ENCODE measurements at regions not wholly inside any gene's neighbourhood (a gene's known extent, or its start where the extent isn't known, plus 50 kb on each side); places are given as distances from the start of the nearest gene placed in this dataset.

GRCh38 chr9:89729954-89730530, 125.2 kb downstream of the GADD45G start:
- no peaks in the 10 kb centered on the region; a peak in 1 of 4 replicates for H3K4me1 ChIP-seq (ENCODE audit: control insufficient read depth in 1 of 2, insufficient read depth in 2 of 2, low read depth in 1 of 2, low read length in 1 of 2)
- no peak for TF ChIP-seq MEF2A (IDR thresholded peaks at IDR 0.05; ENCODE audit: borderline replicate concordance, low read depth)
- no peaks in the 10 kb centered on the region for H3K27me3 ChIP-seq (ENCODE audit: insufficient read depth)
- POLR2A ChIA-PET = no interaction called here
- no peak overlapping the region for H3K27ac ChIP-seq (ENCODE audit: low read depth in 2 of 2, low read length in 1 of 2)
- H3K4me3 ChIP-seq (ENCODE audit: low read depth in 2 of 2, low read length in 1 of 2) = no peak overlapping the region
- H3K4me2 ChIP-seq = no peak overlapping the region
- no peaks in the 10 kb centered on the region for H3F3A ChIP-seq (replicated peaks; ENCODE audit: insufficient read depth)
- H3K79me2 ChIP-seq (ENCODE audit: insufficient read depth) = no peaks in the 10 kb centered on the region
- H3K9me3 ChIP-seq = no peaks in the 10 kb centered on the region
- no peak overlapping the region for H3K9ac ChIP-seq
- WGBS (ENCODE audit: low lambda C conversion rate) = 35% methylated on average over 5 of the region's 5 CpGs
- H3K9me2 ChIP-seq = no peaks in the 10 kb centered on the region
- H3K36me3 ChIP-seq (replicated peaks in 1 of 2; ENCODE audit: control insufficient read depth in 1 of 2, insufficient read depth in 2 of 2, low read length in 1 of 2) = no peaks in the 10 kb centered on the region
- CTCF ChIA-PET = interaction anchor here (1.1 kb wide), 1 partner anchor 127 kb away, joined by 3 read pairs; no protein-coding TSS in a partner anchor
- no peak for DNase-seq
- no peaks in the 10 kb centered on the region for H4K20me1 ChIP-seq (ENCODE audit: insufficient read depth)
- H2AFZ ChIP-seq (ENCODE audit: low read depth) = no peak overlapping the region

GRCh38 chr9:89730715-89731114, 125.9 kb downstream of the GADD45G start:
- CTCF ChIA-PET = interaction anchor here (1.0 kb wide), 1 partner anchor 126 kb away, joined by 3 read pairs; the partner anchor contains the start of gene GADD45G
- Histone ChIP-seq H3K27ac (ENCODE audit: low read depth in 2 of 2, low read length in 1 of 2) (no peak overlapping the region), H3K4me3 (ENCODE audit: low read depth in 2 of 2, low read length in 1 of 2) (no peak overlapping the region), H3K79me2 (ENCODE audit: insufficient read depth) (no peaks in the 10 kb centered on the region), H3K9me3 (no peaks in the 10 kb centered on the region), H3K36me3 (replicated peaks in 1 of 2; ENCODE audit: control insufficient read depth in 1 of 2, insufficient read depth in 2 of 2, low read length in 1 of 2) (no peaks in the 10 kb centered on the region), H3K9me2 (no peaks in the 10 kb centered on the region), H3K4me2 (no peak overlapping the region), H3K9ac (no peak overlapping the region), H3K4me1 (ENCODE audit: control insufficient read depth in 1 of 2, insufficient read depth in 2 of 2, low read depth in 1 of 2, low read length in 1 of 2) (no peaks in the 10 kb centered on the region; a peak in 1 of 4 replicates), H2AFZ (ENCODE audit: low read depth) (no peak overlapping the region), H3F3A (replicated peaks; ENCODE audit: insufficient read depth) (no peaks in the 10 kb centered on the region), H3K27me3 (ENCODE audit: insufficient read depth) (no peaks in the 10 kb centered on the region), H4K20me1 (ENCODE audit: insufficient read depth) (no peaks in the 10 kb centered on the region)
- no peak for DNase-seq
- POLR2A ChIA-PET = interaction anchor here (1.2 kb wide), 1 partner anchor 124 kb away, joined by 3 read pairs; no protein-coding TSS in a partner anchor
- no peak for TF ChIP-seq EP300 (IDR thresholded peaks at IDR 0.05; ENCODE audit: borderline replicate concordance in 1 of 2, low read depth in 1 of 2, low read length in 1 of 2)
- TF ChIP-seq FOSL2 (IDR thresholded peaks at IDR 0.05; ENCODE audit: borderline replicate concordance, low read depth) = no peak
- no peak for TF ChIP-seq REST (IDR thresholded peaks at IDR 0.05; ENCODE audit: low read depth, low read length)
- no peak for TF ChIP-seq NFIC (IDR thresholded peaks at IDR 0.05; ENCODE audit: borderline replicate concordance)
- no peak for TF ChIP-seq SMC3 (IDR thresholded peaks at IDR 0.05; ENCODE audit: low read depth, low read length)
- no peak for TF ChIP-seq IRF3 (IDR thresholded peaks at IDR 0.05; ENCODE audit: low read depth, low read length)
- TF ChIP-seq GATA2 (CRISPR knock-in tag; IDR thresholded peaks at IDR 0.05) = no peak
- no peak for TF ChIP-seq USF2 (IDR thresholded peaks at IDR 0.05; ENCODE audit: borderline replicate concordance, low read depth, low read length)
- 73% methylated on average over 14 of the region's 17 CpGs for WGBS (ENCODE audit: low lambda C conversion rate)

All from SK-N-SH (cell line).